ENCODE measurements at regions not wholly inside any gene's neighbourhood (a gene's known extent, or its start where the extent isn't known, plus 50 kb on each side); places are given as distances from the start of the nearest gene placed in this dataset.
A peak's percentile ranks its signal among the peaks of the same experiment; 100 is the strongest.
"Not testable (repeated sequence)": the region's sequence is repeated elsewhere in the genome, so short reads cannot be mapped to it uniquely, and the experiment has no call there.

GRCh38 chr5:27773636-27774035 lies 735.2 kb upstream of the CDH9 start:
- TF ChIP-seq CTCF (IDR thresholded peaks at IDR 0.05; ENCODE audit: poor library complexity, severe bottlenecking): no peak
- Histone ChIP-seq H3K4me1 (ENCODE audit: insufficient read depth, poor library complexity, severe bottlenecking) (no peaks in the 10 kb centered on the region), H3K4me3 (ENCODE audit: severe bottlenecking) (no peak overlapping the region), H3K9me3 (ENCODE audit: severe bottlenecking) (no peaks in the 10 kb centered on the region), H3K36me3 (ENCODE audit: low read depth) (no peaks in the 10 kb centered on the region), H3K27ac (ENCODE audit: poor library complexity, severe bottlenecking) (no peak overlapping the region), H3K27me3 (ENCODE audit: insufficient read depth, poor library complexity, severe bottlenecking) (no peaks in the 10 kb centered on the region)
- DNase-seq (ENCODE audit: low spot score) (no peak), ATAC-seq (ENCODE audit: low read depth) (no peak)

GRCh38 chr5:27773166-27773565 lies 734.8 kb upstream of the CDH9 start:
- Histone ChIP-seq H3K36me3 (ENCODE audit: low read depth) (no peaks in the 10 kb centered on the region), H3K27ac (ENCODE audit: poor library complexity, severe bottlenecking) (no peak overlapping the region), H3K27me3 (ENCODE audit: insufficient read depth, poor library complexity, severe bottlenecking) (no peaks in the 10 kb centered on the region), H3K4me3 (ENCODE audit: severe bottlenecking) (no peak overlapping the region), H3K4me1 (ENCODE audit: insufficient read depth, poor library complexity, severe bottlenecking) (no peaks in the 10 kb centered on the region), H3K9me3 (ENCODE audit: severe bottlenecking) (no peaks in the 10 kb centered on the region)
- DNase-seq (ENCODE audit: low spot score) (no peak), ATAC-seq (ENCODE audit: low read depth) (no peak)
- TF ChIP-seq CTCF (IDR thresholded peaks at IDR 0.05; ENCODE audit: poor library complexity, severe bottlenecking): no peak

- TF ChIP-seq CTCF (IDR thresholded peaks at IDR 0.05; ENCODE audit: poor library complexity, severe bottlenecking): no peak
- ATAC-seq (ENCODE audit: low read depth) (no peak), DNase-seq (ENCODE audit: low spot score) (no peak)
- Histone ChIP-seq H3K9me3 (ENCODE audit: severe bottlenecking) (no peaks in the 10 kb centered on the region), H3K27me3 (ENCODE audit: insufficient read depth, poor library complexity, severe bottlenecking) (no peaks in the 10 kb centered on the region), H3K4me1 (ENCODE audit: insufficient read depth, poor library complexity, severe bottlenecking) (no peaks in the 10 kb centered on the region), H3K4me3 (ENCODE audit: severe bottlenecking) (no peak overlapping the region), H3K27ac (ENCODE audit: poor library complexity, severe bottlenecking) (no peak overlapping the region), H3K36me3 (ENCODE audit: low read depth) (no peaks in the 10 kb centered on the region)
Observed at GRCh38 chr5:27769748-27770402, 731.5 kb upstream of the CDH9 start.

- TF ChIP-seq CTCF (IDR thresholded peaks at IDR 0.05; ENCODE audit: poor library complexity, severe bottlenecking): no peak
- H3K9me3 ChIP-seq (ENCODE audit: severe bottlenecking): no peaks in the 10 kb centered on the region
Observed at GRCh38 chr5:27748847-27749246, 710.5 kb upstream of the CDH9 start.

GRCh38 chr5:27743383-27743979 lies 705.1 kb upstream of the CDH9 start:
- ATAC-seq (ENCODE audit: low read depth); H3K4me3 ChIP-seq (ENCODE audit: severe bottlenecking); H3K4me1 ChIP-seq (ENCODE audit: insufficient read depth, poor library complexity, severe bottlenecking); H3K9me3 ChIP-seq (ENCODE audit: severe bottlenecking); H3K27me3 ChIP-seq (ENCODE audit: insufficient read depth, poor library complexity, severe bottlenecking); H3K27ac ChIP-seq (ENCODE audit: poor library complexity, severe bottlenecking); DNase-seq (ENCODE audit: low spot score); H3K36me3 ChIP-seq (ENCODE audit: low read depth): not testable (repeated sequence)

More at GRCh38 chr5:27748847-27749246, 710.5 kb upstream of the CDH9 start:
- no peak for DNase-seq (ENCODE audit: low spot score)
- no peaks in the 10 kb centered on the region for H3K4me1 ChIP-seq (ENCODE audit: insufficient read depth, poor library complexity, severe bottlenecking)
- H3K4me3 ChIP-seq (ENCODE audit: severe bottlenecking): no peak overlapping the region
- H3K27me3 ChIP-seq (ENCODE audit: insufficient read depth, poor library complexity, severe bottlenecking): no peaks in the 10 kb centered on the region
- H3K36me3 ChIP-seq (ENCODE audit: low read depth): no peaks in the 10 kb centered on the region
- ATAC-seq (ENCODE audit: low read depth): peak; percentile 41; the same call in 1 of the 3 replicates
- H3K27ac ChIP-seq (ENCODE audit: poor library complexity, severe bottlenecking): no peak overlapping the region
